SHP77 treated with DMSO at 0.1 percent for 48 hours (cell line): ENCODE measurements at regions not wholly inside any gene's neighbourhood (a gene's known extent, or its start where the extent isn't known, plus 50 kb on each side); places are given as distances from the start of the nearest gene placed in this dataset.

Experiments
- DNase-seq: peaks from one replicate; lab custom pipeline; 2025; lab: John Stamatoyannopoulos, UW

- DNase-seq = no peak
These were observed 391.3 kb downstream of the CMPK2 start for GRCh38 chr2:6474161-6475140.

DNA sequence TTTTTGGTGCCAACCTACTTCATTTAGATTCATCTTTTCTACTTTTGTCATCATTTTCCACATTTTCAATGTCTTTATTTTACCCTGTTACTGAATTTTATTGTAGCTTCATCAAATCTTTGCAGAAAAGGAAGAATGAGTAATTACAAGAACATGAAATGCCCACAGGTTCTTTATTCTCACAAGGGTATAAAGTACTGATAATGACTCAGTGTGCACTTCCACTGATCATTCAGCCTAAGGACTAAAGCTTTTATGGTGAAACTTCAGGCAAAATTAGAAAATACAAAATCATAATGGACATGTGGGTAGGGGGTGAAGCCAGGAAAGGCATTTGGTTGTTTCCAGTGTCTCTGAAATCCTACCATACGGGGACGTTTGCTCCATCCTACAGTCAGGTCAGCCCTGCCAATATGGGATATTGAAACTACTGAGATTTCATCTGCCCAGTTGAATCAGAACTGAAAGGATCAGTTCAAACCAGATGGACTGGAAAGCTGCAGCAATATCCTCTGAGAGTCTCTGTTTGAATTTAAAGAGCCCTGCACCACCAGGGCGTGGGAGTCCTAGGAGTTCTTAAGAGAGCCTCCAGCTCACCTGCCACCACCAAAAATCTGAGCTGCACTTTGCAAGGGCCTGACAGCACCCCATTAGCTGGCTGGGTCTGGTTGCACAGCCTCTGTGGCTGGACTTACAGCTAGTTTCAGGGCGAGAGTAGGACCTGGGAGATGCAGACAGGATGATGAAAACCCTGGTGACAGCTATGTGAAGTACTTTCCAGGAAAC is 390.4 kb downstream of the CMPK2 start:
- no peak for DNase-seq

DNA sequence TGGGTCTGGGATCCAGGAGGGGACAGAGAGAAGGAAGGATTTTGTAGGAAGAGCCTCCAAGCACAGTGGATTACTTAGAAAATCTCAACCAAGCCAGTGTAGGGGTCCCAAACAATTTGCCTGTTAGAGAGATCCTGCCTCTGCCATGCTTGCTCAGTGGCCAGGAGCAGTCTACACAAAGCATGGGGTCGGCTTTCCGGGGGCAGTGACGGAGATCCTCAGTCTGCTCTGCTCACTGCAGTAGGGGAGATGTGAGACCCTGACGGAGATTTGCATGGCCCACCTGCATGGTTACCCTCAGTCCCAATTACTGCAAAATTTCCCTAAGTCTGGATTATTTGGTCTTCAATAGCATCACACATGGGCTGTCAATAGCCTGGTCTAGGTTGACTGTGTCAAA is 385.2 kb downstream of the CMPK2 start:
- DNase-seq = no peak

GRCh38 chr2:6482256-6482655 is 383.5 kb downstream of the CMPK2 start:
- DNase-seq = no peak

- DNase-seq = no peak
These were observed 377.9 kb downstream of the CMPK2 start for GRCh38 chr2:6487765-6488164.

DNA sequence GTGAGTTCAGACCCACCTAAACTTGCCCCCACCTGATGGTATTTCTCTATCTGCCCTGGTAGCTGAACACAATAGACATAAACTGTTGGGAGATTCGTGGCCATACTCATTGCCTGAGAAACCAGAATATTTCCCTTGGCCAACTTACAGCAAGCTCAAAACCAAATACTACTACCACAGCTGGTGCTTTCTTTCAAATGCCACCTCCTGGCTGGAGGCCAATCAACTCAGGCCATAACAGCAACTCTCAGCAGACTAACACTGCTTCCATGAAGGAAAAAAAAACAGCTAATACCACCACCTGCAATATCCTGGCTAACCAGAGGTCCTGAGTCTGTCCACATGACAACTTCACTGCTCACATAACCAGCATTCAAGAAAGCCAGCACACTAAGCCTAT is 373.1 kb downstream of the CMPK2 start:
- peak; percentile 45 for DNase-seq

GRCh38 chr2:6493266-6493665 is 372.4 kb downstream of the CMPK2 start:
- DNase-seq = no peak

- DNase-seq = no peak
These were observed 372.0 kb downstream of the CMPK2 start for GRCh38 chr2:6493669-6494068.

DNA sequence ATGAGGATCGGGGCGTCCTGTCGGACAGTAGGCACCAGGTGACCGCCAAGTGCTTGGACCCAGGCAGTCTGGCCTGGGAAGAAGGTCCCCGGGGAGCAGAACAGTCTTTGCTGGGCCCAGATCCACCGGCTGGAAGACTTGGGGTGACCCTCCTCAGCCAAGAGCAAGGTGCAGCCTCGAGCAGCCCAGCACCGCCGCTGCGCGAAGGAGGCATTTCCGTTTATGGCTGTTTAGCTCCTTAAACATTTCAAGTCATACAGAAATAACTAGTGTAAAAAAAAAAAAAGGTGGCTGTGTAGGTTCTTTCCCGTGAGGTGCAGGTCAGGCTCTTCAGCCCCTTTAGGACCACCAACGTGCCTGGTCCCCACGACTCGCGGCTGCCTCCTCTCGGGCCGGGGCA is 370.2 kb downstream of the CMPK2 start:
- DNase-seq = no peak

- DNase-seq = no peak
These were observed 369.3 kb downstream of the CMPK2 start for GRCh38 chr2:6496376-6496775.

- DNase-seq = no peak
These were observed 368.7 kb downstream of the CMPK2 start for GRCh38 chr2:6497048-6497447.

GRCh38 chr2:6498841-6499240 is 366.9 kb downstream of the CMPK2 start:
- DNase-seq = no peak

GRCh38 chr2:6499691-6500090 is 366.0 kb downstream of the CMPK2 start:
- no peak for DNase-seq

DNA sequence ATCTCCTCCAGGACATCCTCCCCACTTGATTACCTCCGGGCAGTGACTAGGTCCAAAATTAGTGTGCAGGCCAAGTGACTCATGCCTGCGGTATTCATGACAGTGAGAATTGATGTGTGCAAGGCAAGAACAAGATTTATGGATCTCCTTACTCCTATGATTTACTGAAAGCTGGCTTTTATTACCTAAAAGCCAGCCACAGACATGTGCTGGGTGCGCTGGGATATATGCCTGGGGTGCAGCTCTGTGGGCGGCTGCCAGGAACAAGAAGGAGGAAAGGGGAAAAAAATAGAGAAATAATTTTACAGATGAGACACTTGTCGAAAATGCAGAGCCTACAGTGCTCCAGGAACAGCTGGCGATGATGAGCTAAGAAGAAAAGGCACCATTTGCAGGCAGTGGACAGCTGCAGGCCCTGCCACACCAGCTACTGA is 359.3 kb downstream of the CMPK2 start:
- no peak for DNase-seq

GRCh38 chr2:6506859-6507258 is 358.8 kb downstream of the CMPK2 start:
- peak; percentile 53 for DNase-seq

DNA sequence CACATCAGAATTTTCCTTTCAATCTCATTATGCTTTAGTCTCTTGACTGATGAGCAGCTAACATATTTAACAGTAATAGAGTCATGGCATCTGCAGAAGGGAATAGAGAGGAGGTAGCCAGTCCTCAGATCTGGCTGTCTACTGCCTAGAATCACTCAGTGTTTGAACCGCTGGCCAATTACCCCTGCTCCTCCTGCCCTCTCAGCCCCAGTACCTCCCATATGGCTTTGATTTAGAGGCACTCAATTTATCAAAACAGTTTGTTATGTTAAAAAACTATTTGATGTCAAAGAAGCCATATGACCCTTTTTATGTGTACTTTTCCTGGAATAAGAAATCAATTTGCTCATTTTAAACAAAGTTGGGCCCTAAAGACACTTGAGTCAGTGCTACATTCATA is 355.2 kb downstream of the CMPK2 start:
- no peak for DNase-seq

DNA sequence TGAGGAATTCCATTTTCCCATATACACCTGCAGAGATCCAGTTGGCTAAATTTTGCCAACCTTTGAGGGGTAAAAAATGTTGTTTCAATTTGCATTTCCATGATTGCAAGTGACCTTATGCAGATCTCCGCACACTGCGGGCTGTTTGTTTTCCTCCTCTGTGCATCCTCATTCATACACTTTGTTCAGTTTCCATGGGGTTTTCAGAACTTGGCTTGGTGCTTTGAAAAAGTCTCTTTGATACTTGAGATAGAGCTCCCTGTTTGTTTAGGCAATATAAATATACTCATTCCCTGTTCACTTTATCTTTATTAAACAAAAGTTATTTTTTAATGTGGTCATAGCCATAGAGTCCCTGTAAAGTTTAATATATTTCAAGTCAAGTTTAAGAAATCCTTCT is 353.1 kb downstream of the CMPK2 start:
- DNase-seq = no peak

DNA sequence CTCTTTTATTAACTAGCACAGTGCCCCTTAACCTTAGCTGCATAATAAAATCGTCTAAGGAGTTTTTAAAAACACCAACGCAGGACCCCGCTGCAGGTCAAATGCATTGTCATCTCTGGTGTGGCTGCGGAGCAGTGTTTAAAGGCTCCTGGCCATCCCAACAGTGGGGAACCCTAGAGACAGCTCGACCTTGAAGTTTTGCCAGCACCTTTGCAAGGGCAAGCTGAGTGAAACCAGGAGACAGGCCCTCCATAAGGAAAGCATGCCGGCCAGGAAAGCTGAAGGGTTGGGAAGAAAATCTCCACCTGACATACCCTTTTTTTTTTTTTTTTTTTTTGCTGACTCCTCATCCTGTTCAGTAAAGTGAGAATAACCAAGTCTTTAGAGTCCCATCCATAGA is 349.0 kb downstream of the CMPK2 start:
- DNase-seq = no peak

DNA sequence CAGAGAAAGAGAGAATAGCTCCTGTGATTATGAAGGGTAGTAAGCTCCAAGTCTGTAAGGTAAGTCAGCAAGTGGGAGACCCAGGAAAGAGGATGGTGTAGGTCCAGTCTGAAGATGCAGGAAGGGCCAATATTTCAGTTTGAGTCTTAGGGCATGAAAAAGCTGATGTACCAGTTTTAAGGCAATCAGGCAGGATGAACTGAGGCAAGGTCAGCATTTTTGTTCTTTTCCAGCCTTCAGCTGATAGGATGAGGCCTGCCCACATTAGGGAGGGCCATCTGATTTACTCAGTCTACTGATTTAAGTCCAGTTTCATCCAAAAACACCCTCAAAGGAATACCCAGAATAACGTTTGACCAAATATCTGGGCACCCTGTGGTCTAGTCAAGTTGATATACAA is 347.3 kb downstream of the CMPK2 start:
- DNase-seq = no peak

DNA sequence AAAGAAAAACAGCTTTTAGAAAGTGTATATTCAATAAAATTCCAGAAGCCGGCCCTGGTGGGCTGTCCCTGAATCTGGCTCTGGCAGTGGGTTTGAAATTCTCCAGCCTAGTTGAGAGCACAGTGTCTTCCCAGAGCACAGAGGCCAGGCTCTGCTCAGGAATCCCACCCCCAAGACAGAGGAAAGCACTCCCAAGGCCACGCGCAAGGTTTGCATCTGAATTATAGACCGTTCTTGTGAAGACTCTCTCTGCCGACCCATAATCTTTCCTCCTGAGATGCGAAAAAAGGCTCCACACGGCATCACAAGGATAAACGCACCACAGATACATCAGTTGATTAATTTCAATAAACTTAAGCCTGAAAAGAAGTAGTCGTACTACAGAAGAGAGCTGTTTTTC is 342.2 kb downstream of the CMPK2 start:
- no peak for DNase-seq

GRCh38 chr2:6524691-6525474 is 340.8 kb downstream of the CMPK2 start:
- peak; percentile 59 for DNase-seq

GRCh38 chr2:6525475-6525964 is 340.2 kb downstream of the CMPK2 start:
- DNase-seq = no peak
